ENCODE measurements at regions not wholly inside any gene's neighbourhood (a gene's known extent, or its start where the extent isn't known, plus 50 kb on each side); places are given as distances from the start of the nearest gene placed in this dataset.

- DNase-seq (ENCODE audit: low read depth, low spot score): no peak
- CTCF ChIA-PET: no interaction called here
- no peak overlapping the region for H3K4me2 ChIP-seq (ENCODE audit: insufficient read depth, low read length)
- no peaks in the 10 kb centered on the region for H3K27me3 ChIP-seq (ENCODE audit: control insufficient read depth in 2 of 2, insufficient read depth in 2 of 2, low read length in 2 of 2)
- dilution Hi-C loops (cut with MboI; ENCODE audit: extremely low pct_ligation_motif_present, low sequenced_read_pairs): no loop called here
- no peak overlapping the region for H3K9ac ChIP-seq (replicated peaks; ENCODE audit: extremely low read depth, insufficient read depth, low read length)
- TF ChIP-seq EZH2 (IDR thresholded peaks at IDR 0.05; ENCODE audit: borderline replicate concordance, low read depth, low read length, severe bottlenecking) (no peak), POLR2AphosphoS5 (IDR thresholded peaks at IDR 0.05; ENCODE audit: insufficient read depth, low read depth, low read length) (no peak)
- H3K36me3 ChIP-seq (ENCODE audit: control insufficient read depth in 2 of 2, extremely low read depth in 1 of 2, insufficient read depth in 2 of 2, low read length in 2 of 2): no peaks in the 10 kb centered on the region
- no peak overlapping the region for H3K27ac ChIP-seq (ENCODE audit: insufficient read depth, low read depth, low read length)
- H4K20me1 ChIP-seq (replicated peaks; ENCODE audit: control insufficient read depth, extremely low read depth, insufficient read depth, low read length): no peaks in the 10 kb centered on the region
- no peak overlapping the region for H2AFZ ChIP-seq (ENCODE audit: low read depth, low read length)
- H3K9me1 ChIP-seq (replicated peaks; ENCODE audit: control insufficient read depth, extremely low read depth, insufficient read depth, low read length): no peaks in the 10 kb centered on the region
- no peaks in the 10 kb centered on the region for H3K9me3 ChIP-seq (replicated peaks; ENCODE audit: control insufficient read depth, insufficient read depth, low read length)
- H3K4me1 ChIP-seq (ENCODE audit: control insufficient read depth, extremely low read depth, insufficient read depth, low read length): no peaks in the 10 kb centered on the region
- no peak overlapping the region for H3K4me3 ChIP-seq (replicated peaks in 1 of 3; ENCODE audit: insufficient read depth in 1 of 3, low read depth in 1 of 3, low read length in 3 of 3)
- POLR2A ChIA-PET: no interaction called here
- no peak for FAIRE-seq
- no TSS peak for BruUV-seq (replicated peaks)
- intact Hi-C loops (cut with micrococcal nuclease): no loop called here
- no peaks in the 10 kb centered on the region for H3K79me2 ChIP-seq (ENCODE audit: control insufficient read depth, insufficient read depth, low read length)
These were observed 350.4 kb upstream of the CDH9 start for GRCh38 chr5:27388755-27389154.

- Histone ChIP-seq H3K9ac (replicated peaks; ENCODE audit: extremely low read depth, insufficient read depth, low read length) (no peak overlapping the region), H3K9me1 (replicated peaks; ENCODE audit: control insufficient read depth, extremely low read depth, insufficient read depth, low read length) (no peaks in the 10 kb centered on the region), H2AFZ (ENCODE audit: low read depth, low read length) (no peak overlapping the region), H3K27ac (ENCODE audit: insufficient read depth, low read depth, low read length) (no peak overlapping the region), H3K9me3 (replicated peaks; ENCODE audit: control insufficient read depth, insufficient read depth, low read length) (no peaks in the 10 kb centered on the region), H4K20me1 (replicated peaks; ENCODE audit: control insufficient read depth, extremely low read depth, insufficient read depth, low read length) (no peaks in the 10 kb centered on the region), H3K79me2 (ENCODE audit: control insufficient read depth, insufficient read depth, low read length) (no peaks in the 10 kb centered on the region), H3K4me1 (ENCODE audit: control insufficient read depth, extremely low read depth, insufficient read depth, low read length) (no peaks in the 10 kb centered on the region), H3K4me3 (replicated peaks in 1 of 3; ENCODE audit: insufficient read depth in 1 of 3, low read depth in 1 of 3, low read length in 3 of 3) (no peak overlapping the region), H3K36me3 (ENCODE audit: control insufficient read depth in 2 of 2, extremely low read depth in 1 of 2, insufficient read depth in 2 of 2, low read length in 2 of 2) (no peaks in the 10 kb centered on the region), H3K27me3 (ENCODE audit: control insufficient read depth in 2 of 2, insufficient read depth in 2 of 2, low read length in 2 of 2) (no peaks in the 10 kb centered on the region), H3K4me2 (ENCODE audit: insufficient read depth, low read length) (no peak overlapping the region)
- intact Hi-C loops (cut with micrococcal nuclease) (no loop called here), dilution Hi-C loops (cut with MboI; ENCODE audit: extremely low pct_ligation_motif_present, low sequenced_read_pairs) (no loop called here)
- POLR2A ChIA-PET: no interaction called here
- BruUV-seq (replicated peaks): no TSS peak
- CTCF ChIA-PET: no interaction called here
- TF ChIP-seq EZH2 (IDR thresholded peaks at IDR 0.05; ENCODE audit: borderline replicate concordance, low read depth, low read length, severe bottlenecking) (no peak), MAX (IDR thresholded peaks at IDR 0.05; ENCODE audit: insufficient read depth, insufficient read length) (no peak), POLR2AphosphoS5 (IDR thresholded peaks at IDR 0.05; ENCODE audit: insufficient read depth, low read depth, low read length) (no peak), JUN (IDR thresholded peaks at IDR 0.05; ENCODE audit: borderline replicate concordance, insufficient read depth, insufficient read length, low read depth) (no peak), POLR2A (IDR thresholded peaks at IDR 0.05; ENCODE audit: low read depth, low read length) (no peak), FOS (IDR thresholded peaks at IDR 0.05; ENCODE audit: borderline replicate concordance, insufficient read depth, low read length) (no peak), GATA2 (IDR thresholded peaks at IDR 0.05; ENCODE audit: insufficient read depth, insufficient read length, low read depth, low read length) (no peak), MYC (IDR thresholded peaks at IDR 0.05; ENCODE audit: low read depth, low read length) (no peak), CTCF (IDR thresholded peaks at IDR 0.05; ENCODE audit: extremely low read depth in 1 of 2, insufficient read depth in 1 of 2, low read depth in 1 of 2, low read length in 2 of 2) (no peak)
- DNase-seq (ENCODE audit: low read depth, low spot score): no peak
- no peak for FAIRE-seq
These were observed 349.2 kb upstream of the CDH9 start for GRCh38 chr5:27387535-27388073.

All from endothelial cell of umbilical vein (primary cell).